ENCODE measurements at regions not wholly inside any gene's neighbourhood (a gene's known extent, or its start where the extent isn't known, plus 50 kb on each side); places are given as distances from the start of the nearest gene placed in this dataset.

GRCh38 chr1:177585302-177586220, 384.3 kb downstream of the SEC16B start:
- DNase-seq (ENCODE audit: low read depth, low spot score) = no peak
- no peak overlapping the region for H3K27ac ChIP-seq
- H3K9me3 ChIP-seq (ENCODE audit: low read depth, low read length) = no peaks in the 10 kb centered on the region
- H3K36me3 ChIP-seq (ENCODE audit: insufficient read depth, low read length) = no peaks in the 10 kb centered on the region
- no peak overlapping the region for H3K9ac ChIP-seq (ENCODE audit: insufficient read length)
- no peak for TF ChIP-seq FOXP2 (optimal IDR thresholded peaks at IDR 0.05; ENCODE audit: control extremely low read depth, extremely low read length, insufficient read depth)
- TF ChIP-seq POLR2AphosphoS5 (IDR thresholded peaks at IDR 0.05; ENCODE audit: borderline replicate concordance, low read depth, low read length) = no peak
- TF ChIP-seq EZH2 (IDR thresholded peaks at IDR 0.05) = no peak
- no peak overlapping the region for H3K4me3 ChIP-seq

- H3K27ac ChIP-seq = no peak overlapping the region
- TF ChIP-seq FOXP2 (optimal IDR thresholded peaks at IDR 0.05; ENCODE audit: control extremely low read depth, extremely low read length, insufficient read depth) (no peak), EZH2 (IDR thresholded peaks at IDR 0.05) (no peak), POLR2AphosphoS5 (IDR thresholded peaks at IDR 0.05; ENCODE audit: borderline replicate concordance, low read depth, low read length) (no peak)
- H3K36me3 ChIP-seq (ENCODE audit: insufficient read depth, low read length) = no peaks in the 10 kb centered on the region
- DNase-seq (ENCODE audit: low read depth, low spot score) = no peak
- no peak overlapping the region for H3K9ac ChIP-seq (ENCODE audit: insufficient read length)
- H3K9me3 ChIP-seq (ENCODE audit: low read depth, low read length) = no peaks in the 10 kb centered on the region
- H3K4me3 ChIP-seq = no peak overlapping the region
Measured at GRCh38 chr1:177573901-177574300, 396.0 kb downstream of the SEC16B start.

- DNase-seq (ENCODE audit: low read depth, low spot score) = no peak
- no peaks in the 10 kb centered on the region for H3K36me3 ChIP-seq (ENCODE audit: insufficient read depth, low read length)
- no peak overlapping the region for H3K9ac ChIP-seq (ENCODE audit: insufficient read length)
- no peak overlapping the region for H3K4me3 ChIP-seq
- H3K27ac ChIP-seq = no peak overlapping the region
- TF ChIP-seq FOXP2 (optimal IDR thresholded peaks at IDR 0.05; ENCODE audit: control extremely low read depth, extremely low read length, insufficient read depth) = no peak
- no peak for TF ChIP-seq POLR2AphosphoS5 (IDR thresholded peaks at IDR 0.05; ENCODE audit: borderline replicate concordance, low read depth, low read length)
- no peak for TF ChIP-seq EZH2 (IDR thresholded peaks at IDR 0.05)
- no peaks in the 10 kb centered on the region for H3K9me3 ChIP-seq (ENCODE audit: low read depth, low read length)
Measured at GRCh38 chr1:177571485-177572076, 398.3 kb downstream of the SEC16B start.

- H3K4me3 ChIP-seq = no peak overlapping the region
- no peak overlapping the region for H3K9ac ChIP-seq (ENCODE audit: insufficient read length)
- no peak for DNase-seq (ENCODE audit: low read depth, low spot score)
- H3K27ac ChIP-seq = no peak overlapping the region
- H3K36me3 ChIP-seq (ENCODE audit: insufficient read depth, low read length) = no peaks in the 10 kb centered on the region
- no peak for TF ChIP-seq EZH2 (IDR thresholded peaks at IDR 0.05)
- H3K9me3 ChIP-seq (ENCODE audit: low read depth, low read length) = no peaks in the 10 kb centered on the region
Measured at GRCh38 chr1:177571076-177571475, 398.8 kb downstream of the SEC16B start.

- Histone ChIP-seq H3K27ac (no peak overlapping the region), H3K36me3 (ENCODE audit: insufficient read depth, low read length) (no peaks in the 10 kb centered on the region), H3K9me3 (ENCODE audit: low read depth, low read length) (no peaks in the 10 kb centered on the region), H3K4me3 (no peak overlapping the region), H3K9ac (ENCODE audit: insufficient read length) (no peak overlapping the region)
- TF ChIP-seq POLR2AphosphoS5 (IDR thresholded peaks at IDR 0.05; ENCODE audit: borderline replicate concordance, low read depth, low read length) (no peak), FOXP2 (optimal IDR thresholded peaks at IDR 0.05; ENCODE audit: control extremely low read depth, extremely low read length, insufficient read depth) (no peak), EZH2 (IDR thresholded peaks at IDR 0.05) (no peak)
- DNase-seq (ENCODE audit: low read depth, low spot score) = no peak
Measured at GRCh38 chr1:177569476-177569875, 398.7 kb downstream of the BRINP2 start.

GRCh38 chr1:177568622-177569021, 397.9 kb downstream of the BRINP2 start:
- Histone ChIP-seq H3K9ac (ENCODE audit: insufficient read length) (no peak overlapping the region), H3K9me3 (ENCODE audit: low read depth, low read length) (no peaks in the 10 kb centered on the region), H3K27ac (no peak overlapping the region), H3K36me3 (ENCODE audit: insufficient read depth, low read length) (no peaks in the 10 kb centered on the region), H3K4me3 (no peak overlapping the region)
- DNase-seq (ENCODE audit: low read depth, low spot score) = no peak
- TF ChIP-seq EZH2 (IDR thresholded peaks at IDR 0.05) (no peak), POLR2AphosphoS5 (IDR thresholded peaks at IDR 0.05; ENCODE audit: borderline replicate concordance, low read depth, low read length) (no peak), FOXP2 (optimal IDR thresholded peaks at IDR 0.05; ENCODE audit: control extremely low read depth, extremely low read length, insufficient read depth) (no peak)

GRCh38 chr1:177567393-177567792, 396.6 kb downstream of the BRINP2 start:
- TF ChIP-seq POLR2AphosphoS5 (IDR thresholded peaks at IDR 0.05; ENCODE audit: borderline replicate concordance, low read depth, low read length) (no peak), EZH2 (IDR thresholded peaks at IDR 0.05) (no peak), FOXP2 (optimal IDR thresholded peaks at IDR 0.05; ENCODE audit: control extremely low read depth, extremely low read length, insufficient read depth) (no peak)
- Histone ChIP-seq H3K4me3 (no peak overlapping the region), H3K36me3 (ENCODE audit: insufficient read depth, low read length) (no peaks in the 10 kb centered on the region), H3K9ac (ENCODE audit: insufficient read length) (no peak overlapping the region), H3K9me3 (ENCODE audit: low read depth, low read length) (no peaks in the 10 kb centered on the region), H3K27ac (no peak overlapping the region)
- DNase-seq (ENCODE audit: low read depth, low spot score) = no peak

- H3K9ac ChIP-seq (ENCODE audit: insufficient read length) = no peak overlapping the region
- TF ChIP-seq POLR2AphosphoS5 (IDR thresholded peaks at IDR 0.05; ENCODE audit: borderline replicate concordance, low read depth, low read length) (no peak), FOXP2 (optimal IDR thresholded peaks at IDR 0.05; ENCODE audit: control extremely low read depth, extremely low read length, insufficient read depth) (no peak), EZH2 (IDR thresholded peaks at IDR 0.05) (no peak)
- H3K4me3 ChIP-seq = no peak overlapping the region
- DNase-seq (ENCODE audit: low read depth, low spot score) = no peak
- H3K9me3 ChIP-seq (ENCODE audit: low read depth, low read length) = no peaks in the 10 kb centered on the region
- no peaks in the 10 kb centered on the region for H3K36me3 ChIP-seq (ENCODE audit: insufficient read depth, low read length)
- no peak overlapping the region for H3K27ac ChIP-seq
Measured at GRCh38 chr1:177566495-177566894, 395.7 kb downstream of the BRINP2 start.

Data from SK-N-MC (cell line).